Kidney epithelial cell (primary cell): ENCODE measurements at regions not wholly inside any gene's neighbourhood (a gene's known extent, or its start where the extent isn't known, plus 50 kb on each side); places are given as distances from the start of the nearest gene placed in this dataset.

Experiments
- DNase-seq: peaks from one replicate; pipeline ENCODE4 v3.0.0-alpha.2; 2010; ENCODE audit warnings: low read depth
- H3K27me3 ChIP-seq: 2 replicates; pipeline ENCODE4 v1.6.0; 2011; ENCODE audit warnings: low read length; ENCODE audit not compliant: control insufficient read depth, insufficient read depth
- H3K36me3 ChIP-seq: 2 replicates; pipeline ENCODE4 v1.5.1; 2011; ENCODE audit warnings: low read length; ENCODE audit not compliant: control insufficient read depth, insufficient read depth
- H3K4me3 ChIP-seq: 2 replicates; pipeline ENCODE4 v1.5.1; 2011; ENCODE audit warnings: low read depth, mild to moderate bottlenecking, control low read depth, low read length
- CTCF ChIP-seq: IDR thresholded peaks from 2 replicates; pipeline ENCODE4 v1.5.1; 2011; ENCODE audit warnings: mild to moderate bottlenecking, moderate library complexity, low read length, control low read depth, inconsistent platforms; ENCODE audit not compliant: insufficient read depth, poor library complexity, severe bottlenecking

GRCh38 chr1:232273011-232273410, 356.9 kb downstream of the SIPA1L2 start:
- H3K36me3 ChIP-seq, result no peaks in the 10 kb centered on the region
- no peak for DNase-seq
- H3K4me3 ChIP-seq, result no peak overlapping the region
- TF ChIP-seq CTCF, result no peak
- no peaks in the 10 kb centered on the region for H3K27me3 ChIP-seq

- H3K27me3 ChIP-seq, result no peaks in the 10 kb centered on the region
- no peak overlapping the region for H3K4me3 ChIP-seq
- no peaks in the 10 kb centered on the region for H3K36me3 ChIP-seq
- no peak for DNase-seq
- no peak for TF ChIP-seq CTCF
These were observed 357.8 kb downstream of the SIPA1L2 start for GRCh38 chr1:232271991-232272589.

GRCh38 chr1:232271299-232271698, 358.6 kb downstream of the SIPA1L2 start:
- no peak for DNase-seq
- Histone ChIP-seq H3K4me3 (no peak overlapping the region), H3K27me3 (no peaks in the 10 kb centered on the region), H3K36me3 (no peaks in the 10 kb centered on the region)
- TF ChIP-seq CTCF, result no peak

GRCh38 chr1:232269988-232270387, 359.9 kb downstream of the SIPA1L2 start:
- TF ChIP-seq CTCF, result no peak
- no peak for DNase-seq

GRCh38 chr1:232267837-232268598, 361.9 kb downstream of the SIPA1L2 start:
- Histone ChIP-seq H3K36me3 (no peaks in the 10 kb centered on the region), H3K4me3 (no peak overlapping the region), H3K27me3 (no peaks in the 10 kb centered on the region)
- TF ChIP-seq CTCF, result no peak
- DNase-seq, result no peak

More at GRCh38 chr1:232269988-232270387, 359.9 kb downstream of the SIPA1L2 start:
- Histone ChIP-seq H3K27me3 (no peaks in the 10 kb centered on the region), H3K4me3 (no peak overlapping the region), H3K36me3 (no peaks in the 10 kb centered on the region)
